ENCODE measurements at regions not wholly inside any gene's neighbourhood (a gene's known extent, or its start where the extent isn't known, plus 50 kb on each side); places are given as distances from the start of the nearest gene placed in this dataset.

DNA sequence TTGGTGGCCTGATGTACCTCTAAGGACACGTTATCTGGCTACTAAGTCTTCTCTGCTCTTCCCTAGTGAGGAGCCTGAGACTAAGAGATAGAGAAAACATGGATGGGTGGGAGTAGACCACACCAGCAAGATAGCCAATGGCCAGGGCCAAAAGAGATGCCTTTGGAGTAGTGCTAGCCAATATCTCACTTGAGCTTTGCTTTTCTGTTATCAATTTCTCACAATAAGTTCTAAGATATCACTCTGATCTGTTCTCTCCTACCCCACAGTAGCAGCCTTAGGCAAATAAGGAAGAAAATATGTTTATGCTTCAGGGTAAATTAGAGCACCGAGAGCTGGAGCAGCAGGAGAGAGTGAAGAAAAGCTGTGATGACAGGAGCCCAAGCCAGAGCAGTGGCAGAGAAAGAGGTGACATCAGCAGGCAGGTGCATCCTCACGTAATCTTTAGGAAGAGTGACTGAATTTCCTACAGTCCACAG, 343.9 kb upstream of the NOCT start:
- Mint-ChIP-seq H3K27ac (no peak overlapping the region), H3K27me3 (peaks cover 25% of the 10 kb centered on the region), H3K4me1 (no peaks in the 10 kb centered on the region), H3K36me3 (ENCODE audit: low read depth) (no peaks in the 10 kb centered on the region), H3K4me3 (no peak overlapping the region)
- DNase-seq (no peak), ATAC-seq (no peak)
- no peaks in the 10 kb centered on the region for H3K9me3 ChIP-seq (ENCODE audit: control insufficient read depth, low read length, poor library complexity, severe bottlenecking)

DNA sequence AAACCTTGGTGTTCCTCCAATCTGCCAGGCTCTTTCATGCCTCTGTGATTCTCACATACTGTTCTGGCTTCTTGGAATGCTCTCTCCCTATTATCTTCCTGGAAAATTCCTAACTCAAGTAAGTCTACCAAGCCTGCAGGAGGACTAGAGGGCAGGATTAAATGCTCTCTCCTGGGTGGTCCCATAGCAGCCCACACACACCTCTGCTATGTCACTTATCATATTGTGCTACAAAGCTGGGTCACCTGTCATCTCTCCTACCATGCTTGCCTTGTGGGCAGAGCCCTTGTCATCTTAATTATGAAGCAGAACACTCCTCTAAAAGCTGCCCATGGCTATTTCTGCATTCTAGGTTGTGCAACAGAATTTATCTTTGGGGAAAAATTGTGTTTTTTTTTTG, 344.5 kb upstream of the NOCT start:
- no peaks in the 10 kb centered on the region for H3K9me3 ChIP-seq (ENCODE audit: control insufficient read depth, low read length, poor library complexity, severe bottlenecking)
- Mint-ChIP-seq H3K36me3 (ENCODE audit: low read depth) (no peaks in the 10 kb centered on the region), H3K4me1 (no peaks in the 10 kb centered on the region), H3K27me3 (peaks cover 29% of the 10 kb centered on the region), H3K4me3 (no peak overlapping the region), H3K27ac (no peak overlapping the region)
- ATAC-seq = no peak
- DNase-seq = no peak

DNA sequence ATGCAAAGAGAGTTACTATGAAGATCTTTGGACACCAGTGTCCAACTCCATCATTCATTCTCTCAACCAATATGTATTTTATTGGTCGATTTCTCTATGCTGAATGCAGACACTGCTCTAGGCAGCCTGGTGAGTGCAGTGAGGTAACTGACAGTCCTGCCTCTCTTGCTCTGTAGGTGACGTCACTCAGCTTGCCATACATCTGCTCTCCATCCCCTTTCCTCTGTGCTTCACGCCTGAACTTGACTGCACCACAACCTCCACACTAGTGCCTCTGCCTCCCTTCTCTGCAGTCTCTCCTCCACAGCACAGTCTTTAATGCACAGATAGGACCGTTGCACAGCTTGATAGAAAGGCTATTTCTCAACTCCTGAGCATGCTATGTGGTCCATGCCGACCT, 344.9 kb upstream of the NOCT start:
- DNase-seq = no peak
- H3K4me1 Mint-ChIP-seq = no peaks in the 10 kb centered on the region
- no peaks in the 10 kb centered on the region for H3K9me3 ChIP-seq (ENCODE audit: control insufficient read depth, low read length, poor library complexity, severe bottlenecking)
- H3K27me3 Mint-ChIP-seq = peaks cover 29% of the 10 kb centered on the region
- H3K27ac Mint-ChIP-seq = no peak overlapping the region
- ATAC-seq = no peak
- no peak overlapping the region for H3K4me3 Mint-ChIP-seq
- no peaks in the 10 kb centered on the region for H3K36me3 Mint-ChIP-seq (ENCODE audit: low read depth)

DNA sequence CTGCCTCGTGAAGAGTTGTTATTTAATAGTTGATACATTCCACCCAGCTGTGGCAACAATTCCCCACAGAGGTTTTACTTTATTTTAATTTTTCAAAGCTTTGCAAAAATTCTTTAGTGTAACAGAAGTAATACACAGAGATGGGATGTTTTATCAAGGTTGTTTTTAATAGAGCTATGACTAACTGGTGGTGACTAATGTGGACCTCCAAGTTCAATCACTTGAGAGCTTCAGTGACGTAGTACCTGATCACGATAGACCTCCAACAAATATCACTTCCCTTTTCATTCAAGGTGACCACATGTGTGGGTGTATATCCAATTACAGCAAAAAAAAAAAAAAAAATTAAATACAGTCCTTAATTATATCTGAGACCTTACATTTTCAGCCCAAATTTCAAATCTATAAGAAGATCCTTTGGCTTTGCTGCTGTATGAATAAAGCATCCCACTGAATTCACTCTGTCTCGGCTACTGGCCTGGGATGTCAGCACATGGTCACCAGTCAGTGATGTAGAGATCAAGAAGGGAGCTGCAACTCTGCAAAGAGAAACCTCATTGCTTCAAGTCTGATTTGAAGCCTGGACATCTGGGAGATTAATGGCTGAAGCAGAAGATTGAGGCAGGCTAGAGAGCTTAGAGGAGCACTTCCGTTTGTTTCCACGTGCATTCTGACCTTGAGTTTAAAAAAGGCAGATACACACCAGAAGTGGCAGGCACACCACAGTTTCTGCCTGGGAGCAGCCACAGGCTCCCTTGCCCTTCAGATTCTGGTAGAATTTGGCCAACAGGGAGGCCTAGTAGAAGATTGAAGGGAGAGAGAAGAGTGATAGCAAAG, 345.9 kb upstream of the NOCT start:
- H3K36me3 Mint-ChIP-seq (ENCODE audit: low read depth) = no peaks in the 10 kb centered on the region
- no peak for ATAC-seq
- peaks cover 26% of the 10 kb centered on the region for H3K27me3 Mint-ChIP-seq
- H3K4me1 Mint-ChIP-seq = no peaks in the 10 kb centered on the region
- no peaks in the 10 kb centered on the region for H3K9me3 ChIP-seq (ENCODE audit: control insufficient read depth, low read length, poor library complexity, severe bottlenecking)
- no peak overlapping the region for H3K27ac Mint-ChIP-seq
- H3K4me3 Mint-ChIP-seq = no peak overlapping the region
- no peak for DNase-seq

DNA sequence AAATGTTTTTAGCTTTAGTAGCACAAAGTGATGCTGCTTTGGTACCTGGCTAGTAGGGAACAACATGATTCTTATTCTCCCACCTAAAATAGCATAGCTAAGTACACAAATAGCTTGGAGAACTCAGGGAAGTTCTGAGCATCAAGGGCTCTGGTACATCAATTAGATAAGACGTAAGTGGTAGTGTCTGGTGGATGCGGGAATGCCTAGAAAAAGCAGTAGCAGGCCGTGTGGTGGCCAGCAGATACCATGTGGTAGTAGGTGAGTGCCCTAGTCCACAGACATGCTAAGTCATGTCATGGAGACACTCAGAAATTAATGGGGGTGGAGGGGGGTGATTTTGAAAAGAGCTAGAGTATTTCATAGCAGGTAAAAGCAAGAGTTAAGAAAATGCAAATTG, 347.3 kb upstream of the NOCT start:
- H3K4me1 Mint-ChIP-seq = no peaks in the 10 kb centered on the region
- DNase-seq (no peak), ATAC-seq (no peak)
- no peaks in the 10 kb centered on the region for H3K9me3 ChIP-seq (ENCODE audit: control insufficient read depth, low read length, poor library complexity, severe bottlenecking)
- peaks cover 26% of the 10 kb centered on the region for H3K27me3 Mint-ChIP-seq
- H3K36me3 Mint-ChIP-seq (ENCODE audit: low read depth) = no peaks in the 10 kb centered on the region
- no peak overlapping the region for H3K4me3 Mint-ChIP-seq
- H3K27ac Mint-ChIP-seq = no peak overlapping the region

DNA sequence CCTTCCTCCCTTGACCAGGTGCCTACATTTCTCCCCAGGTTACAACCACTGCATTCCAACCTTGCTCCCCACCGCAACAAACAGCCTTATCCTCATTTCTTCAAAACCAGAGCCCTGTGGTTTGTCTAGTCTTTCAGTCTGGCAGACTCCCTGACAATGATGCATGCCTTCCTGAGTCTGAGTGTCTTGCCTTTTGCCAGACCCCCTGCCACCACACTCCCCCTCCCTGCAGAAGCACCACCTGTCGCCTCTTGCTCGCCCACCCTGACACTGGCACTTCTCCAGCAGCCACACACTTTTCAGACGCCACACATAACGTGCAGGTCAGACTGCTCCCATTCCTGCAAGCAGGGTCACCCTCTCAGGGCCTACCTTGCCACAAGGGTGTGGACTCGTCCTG, 349.2 kb upstream of the NOCT start:
- Mint-ChIP-seq H3K4me1 (no peaks in the 10 kb centered on the region), H3K27me3 (peaks cover 19% of the 10 kb centered on the region), H3K36me3 (ENCODE audit: low read depth) (no peaks in the 10 kb centered on the region), H3K4me3 (no peak overlapping the region), H3K27ac (no peak overlapping the region)
- DNase-seq (no peak), ATAC-seq (no peak)
- H3K9me3 ChIP-seq (ENCODE audit: control insufficient read depth, low read length, poor library complexity, severe bottlenecking) = no peaks in the 10 kb centered on the region

DNA sequence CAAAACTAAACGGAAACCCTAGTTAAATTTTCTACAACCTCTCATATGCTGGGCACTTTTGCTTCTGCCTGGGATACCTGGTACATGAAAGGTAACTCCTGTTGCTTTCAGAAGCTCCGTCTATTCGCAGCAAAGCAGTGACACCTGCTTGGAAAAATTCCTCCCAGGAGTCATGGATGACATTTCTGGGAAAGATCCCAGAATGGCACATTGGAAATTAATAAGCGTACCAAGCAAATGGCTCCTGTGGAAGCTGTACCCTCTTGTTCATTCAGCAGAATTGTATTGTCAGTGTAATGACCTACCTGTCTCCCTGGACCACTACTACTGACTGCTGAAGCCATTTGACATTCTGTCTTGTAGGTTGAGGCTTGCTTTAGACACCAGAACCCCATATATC, 349.7 kb upstream of the NOCT start:
- no peaks in the 10 kb centered on the region for H3K9me3 ChIP-seq (ENCODE audit: control insufficient read depth, low read length, poor library complexity, severe bottlenecking)
- H3K4me1 Mint-ChIP-seq = no peaks in the 10 kb centered on the region
- peaks cover 14% of the 10 kb centered on the region for H3K27me3 Mint-ChIP-seq
- no peaks in the 10 kb centered on the region for H3K36me3 Mint-ChIP-seq (ENCODE audit: low read depth)
- ATAC-seq = no peak
- H3K4me3 Mint-ChIP-seq = no peak overlapping the region
- DNase-seq = no peak
- H3K27ac Mint-ChIP-seq = no peak overlapping the region

DNA sequence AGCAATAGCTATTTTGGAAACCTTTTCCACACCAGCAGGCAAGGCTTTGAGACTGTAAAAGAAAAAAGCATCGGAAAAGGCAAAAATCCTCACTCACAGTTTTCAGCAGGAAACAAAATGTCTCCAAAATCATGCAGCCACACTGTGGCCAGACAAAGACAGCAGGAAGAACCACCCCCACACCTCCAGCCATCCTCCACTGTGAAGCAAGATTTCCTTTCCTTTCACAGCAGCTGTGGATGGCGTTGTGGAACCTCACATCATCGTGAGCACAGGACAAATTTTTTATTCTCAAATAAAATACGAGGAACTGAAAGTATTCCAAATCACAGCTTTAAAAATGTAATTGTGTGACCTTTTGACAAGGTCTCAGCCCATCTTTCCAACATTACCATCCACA, 351.7 kb upstream of the NOCT start:
- peaks cover 12% of the 10 kb centered on the region for H3K27me3 Mint-ChIP-seq
- H3K27ac Mint-ChIP-seq = no peak overlapping the region
- ATAC-seq (no peak), DNase-seq (no peak)
- H3K4me1 Mint-ChIP-seq = no peaks in the 10 kb centered on the region
- H3K9me3 ChIP-seq (ENCODE audit: control insufficient read depth, low read length, poor library complexity, severe bottlenecking) = no peaks in the 10 kb centered on the region
- no peak overlapping the region for H3K4me3 Mint-ChIP-seq
- no peaks in the 10 kb centered on the region for H3K36me3 Mint-ChIP-seq (ENCODE audit: low read depth)

DNA sequence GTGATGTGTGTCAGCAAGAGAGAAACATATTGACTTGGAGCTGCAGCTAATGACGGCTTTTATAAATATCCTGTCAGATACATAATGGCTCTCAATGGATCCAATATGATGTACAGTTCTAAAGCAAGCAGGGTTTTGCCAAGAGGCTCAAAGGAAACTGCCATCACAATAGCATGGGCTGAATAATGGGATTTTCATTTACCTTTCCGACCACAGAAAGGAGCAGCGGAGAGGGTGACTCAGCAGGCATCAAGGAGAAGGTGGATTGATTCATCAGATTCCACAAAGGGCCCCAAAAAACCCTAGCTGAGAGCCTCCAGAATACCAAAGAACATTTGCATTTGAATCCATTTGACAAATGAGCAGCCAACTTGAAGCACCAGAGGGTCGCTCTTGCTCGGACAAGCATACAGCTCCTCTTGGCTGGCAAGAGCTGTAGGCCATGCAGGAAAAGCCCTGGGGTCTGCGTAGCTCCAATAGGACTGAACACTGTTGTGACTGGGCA, 355.7 kb upstream of the NOCT start:
- no peak overlapping the region for H3K27ac Mint-ChIP-seq
- no peaks in the 10 kb centered on the region for H3K36me3 Mint-ChIP-seq (ENCODE audit: low read depth)
- H3K27me3 Mint-ChIP-seq = no peaks in the 10 kb centered on the region
- no peak for DNase-seq
- ATAC-seq = no peak
- H3K9me3 ChIP-seq (ENCODE audit: control insufficient read depth, low read length, poor library complexity, severe bottlenecking) = no peaks in the 10 kb centered on the region
- no peak overlapping the region for H3K4me3 Mint-ChIP-seq
- peaks cover 2% of the 10 kb centered on the region for H3K4me1 Mint-ChIP-seq

DNA sequence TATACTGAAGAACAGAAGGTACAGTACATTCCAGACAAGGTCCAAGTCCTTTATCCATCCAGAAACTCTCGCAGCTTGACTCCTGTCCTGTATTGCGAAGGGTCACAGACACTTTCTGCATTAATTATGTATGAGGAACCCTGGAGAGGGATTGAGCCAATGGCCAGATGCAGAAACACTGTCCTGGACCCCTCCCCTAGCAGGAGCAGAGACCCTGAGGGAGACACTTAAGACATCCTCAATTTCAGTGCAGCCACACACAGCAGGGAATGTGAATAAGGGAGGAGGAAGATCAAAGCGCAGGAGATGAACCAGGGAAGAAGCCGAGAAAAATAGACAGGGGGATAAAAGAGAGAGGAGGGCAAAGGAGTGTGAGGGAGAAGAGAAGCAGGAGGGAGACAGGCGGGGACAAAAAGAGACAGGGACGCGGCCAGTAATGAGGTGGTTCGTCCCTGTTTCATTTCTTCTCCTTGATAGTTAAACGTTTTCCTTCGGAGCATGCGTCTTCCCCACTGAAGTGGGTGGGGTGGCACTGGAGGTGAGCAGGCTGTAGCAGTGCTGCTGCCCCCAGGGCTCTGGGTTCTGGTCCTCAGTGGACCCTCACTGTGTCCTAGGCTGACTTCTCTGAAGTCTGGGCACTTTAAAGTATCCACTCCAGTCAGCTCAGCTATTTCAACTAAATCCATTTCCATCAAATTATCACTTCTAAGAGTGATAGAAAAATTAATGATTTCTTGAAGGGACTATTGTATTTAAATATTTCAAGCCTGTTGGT, 356.4 kb upstream of the NOCT start:
- H3K27me3 Mint-ChIP-seq = no peaks in the 10 kb centered on the region

DNA sequence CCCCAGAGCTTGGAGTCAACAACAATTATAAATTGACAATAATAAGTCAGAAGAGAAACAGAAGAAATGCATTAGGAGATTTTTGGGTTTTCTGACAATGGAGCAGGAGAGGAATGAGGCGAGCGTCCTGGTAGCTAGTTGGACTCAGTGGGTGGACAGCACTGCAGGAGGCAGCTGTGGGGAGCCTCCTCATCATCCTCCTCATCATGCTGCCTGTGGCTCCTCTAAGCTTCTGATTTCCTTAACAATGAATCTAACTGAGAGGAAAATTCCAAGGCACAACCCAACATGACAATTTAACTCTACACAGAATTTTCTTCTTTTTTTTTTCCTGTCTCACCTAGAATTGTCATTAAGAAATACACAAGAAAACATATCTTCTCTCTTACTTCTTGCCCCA, 357.1 kb upstream of the NOCT start:
- ATAC-seq = no peak
- Mint-ChIP-seq H3K4me3 (no peak overlapping the region), H3K4me1 (peaks cover 2% of the 10 kb centered on the region), H3K27ac (no peak overlapping the region), H3K36me3 (ENCODE audit: low read depth) (no peaks in the 10 kb centered on the region), H3K27me3 (no peaks in the 10 kb centered on the region)
- no peaks in the 10 kb centered on the region for H3K9me3 ChIP-seq (ENCODE audit: control insufficient read depth, low read length, poor library complexity, severe bottlenecking)
- no peak for DNase-seq

More for the DNA sequence above, 356.4 kb upstream of the NOCT start:
- Mint-ChIP-seq H3K4me3 (no peak overlapping the region), H3K36me3 (ENCODE audit: low read depth) (no peaks in the 10 kb centered on the region), H3K4me1 (peaks cover 2% of the 10 kb centered on the region), H3K27ac (no peak overlapping the region)
- ATAC-seq (no peak), DNase-seq (no peak)
- no peaks in the 10 kb centered on the region for H3K9me3 ChIP-seq (ENCODE audit: control insufficient read depth, low read length, poor library complexity, severe bottlenecking)

DNA sequence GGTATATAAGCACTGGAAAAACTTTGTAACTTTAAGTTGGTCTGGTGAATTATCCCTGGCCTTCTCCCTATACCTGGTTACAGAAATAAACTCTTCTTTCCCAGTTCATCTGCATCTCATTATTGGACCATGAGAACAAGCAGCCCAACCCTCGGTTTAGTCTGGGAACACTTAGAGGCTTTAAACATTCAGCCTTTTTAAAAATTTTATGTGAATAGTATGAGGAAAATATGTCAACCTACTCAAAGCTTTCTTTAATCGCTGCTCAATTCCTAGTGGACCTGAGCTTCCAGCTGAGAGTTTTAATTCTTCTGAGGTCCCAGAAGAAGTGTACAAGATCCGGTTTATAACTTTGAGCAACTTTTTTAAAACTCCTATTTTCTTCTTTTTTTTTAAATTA, 358.6 kb upstream of the NOCT start:
- DNase-seq (no peak), ATAC-seq (no peak)
- no peak overlapping the region for H3K4me3 Mint-ChIP-seq
- H3K4me1 Mint-ChIP-seq = peaks cover 2% of the 10 kb centered on the region
- H3K36me3 Mint-ChIP-seq (ENCODE audit: low read depth) = no peaks in the 10 kb centered on the region
- no peak overlapping the region for H3K27ac Mint-ChIP-seq
- no peaks in the 10 kb centered on the region for H3K27me3 Mint-ChIP-seq
- no peaks in the 10 kb centered on the region for H3K9me3 ChIP-seq (ENCODE audit: control insufficient read depth, low read length, poor library complexity, severe bottlenecking)

DNA sequence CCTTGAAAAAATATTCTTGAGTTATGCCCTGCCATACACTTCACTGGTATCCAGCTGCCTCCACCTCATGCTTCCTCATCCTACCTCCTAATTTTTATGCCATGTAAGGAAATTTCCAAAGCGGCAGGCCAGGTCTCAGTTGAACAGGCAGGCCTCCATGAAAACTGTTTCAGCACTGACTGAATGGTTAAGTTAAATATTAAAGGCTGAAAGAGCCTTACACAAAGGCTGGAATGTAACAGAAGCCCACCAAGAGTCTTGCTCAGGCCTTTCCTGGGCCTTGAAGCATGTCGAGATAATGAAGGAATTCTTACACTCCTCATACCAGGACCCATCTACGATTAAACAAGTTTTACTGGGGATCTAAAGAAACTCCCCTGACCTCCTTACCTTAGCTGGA, 359.6 kb upstream of the NOCT start:
- H3K4me3 Mint-ChIP-seq = no peak overlapping the region

More for the DNA sequence above, 359.6 kb upstream of the NOCT start:
- H3K9me3 ChIP-seq (ENCODE audit: control insufficient read depth, low read length, poor library complexity, severe bottlenecking) = no peaks in the 10 kb centered on the region
- ATAC-seq (no peak), DNase-seq (no peak)
- H3K27ac Mint-ChIP-seq = no peak overlapping the region
- no peaks in the 10 kb centered on the region for H3K27me3 Mint-ChIP-seq
- peaks cover 2% of the 10 kb centered on the region for H3K4me1 Mint-ChIP-seq
- H3K36me3 Mint-ChIP-seq (ENCODE audit: low read depth) = no peaks in the 10 kb centered on the region
